RWPE2 (cell line): ENCODE measurements at regions not wholly inside any gene's neighbourhood (a gene's known extent, or its start where the extent isn't known, plus 50 kb on each side); places are given as distances from the start of the nearest gene placed in this dataset.

ENCODE experiments used
- ATAC-seq: fragments of 200-7000 bp; cut with Tn5 transposase; 3 replicates; pipeline ENCODE4 v1.9.1; 2021; ENCODE audit warnings: low read depth
- DNase-seq: peaks from one replicate; pipeline ENCODE4 v3.0.0-alpha.2; 2020; ENCODE audit warnings: low spot score
- H3K27ac ChIP-seq: fragments of 450-650 bp; 2 replicates; pipeline ENCODE4 v1.5.1; 2017; ENCODE audit warnings: mild to moderate bottlenecking; ENCODE audit not compliant: poor library complexity, severe bottlenecking
- H3K27me3 ChIP-seq: fragments of 250-450 bp; sonication (Bioruptor Pico); 2 replicates; pipeline ENCODE4 v1.5.1; 2021; ENCODE audit warnings: mild to moderate bottlenecking, moderate library complexity; ENCODE audit not compliant: insufficient read depth, poor library complexity, severe bottlenecking
- H3K36me3 ChIP-seq: fragments of 250-450 bp; sonication (Bioruptor Pico); 2 replicates; pipeline ENCODE4 v1.5.1; 2020; ENCODE audit warnings: low read depth, mild to moderate bottlenecking, moderate library complexity
- H3K4me1 ChIP-seq: fragments of 250-450 bp; sonication (Bioruptor Pico); 2 replicates; pipeline ENCODE4 v1.5.1; 2021; ENCODE audit warnings: mild to moderate bottlenecking, moderate library complexity; ENCODE audit not compliant: insufficient read depth, poor library complexity, severe bottlenecking
- H3K4me3 ChIP-seq: fragments of 250-450 bp; sonication (Bioruptor Pico); 2 replicates; pipeline ENCODE4 v1.5.1; 2021; ENCODE audit warnings: mild to moderate bottlenecking, moderate library complexity; ENCODE audit not compliant: severe bottlenecking
- H3K9me3 ChIP-seq: fragments of 250-450 bp; sonication (Bioruptor Pico); 2 replicates; pipeline ENCODE4 v1.5.1; 2021; ENCODE audit warnings: mild to moderate bottlenecking, moderate library complexity; ENCODE audit not compliant: severe bottlenecking
- CTCF ChIP-seq: fragments of 450-650 bp; IDR thresholded peaks from one replicate; pipeline ENCODE4 v1.5.1; 2017; ENCODE audit warnings: mild to moderate bottlenecking, moderate library complexity; ENCODE audit not compliant: poor library complexity, severe bottlenecking

GRCh38 chr3:41037651-41038334 lies 161.5 kb upstream of the CTNNB1 start:
- no peaks in the 10 kb centered on the region for H3K27me3 ChIP-seq

GRCh38 chr3:41040256-41040655 lies 159.0 kb upstream of the CTNNB1 start:
- no peaks in the 10 kb centered on the region for H3K4me1 ChIP-seq
- no peaks in the 10 kb centered on the region for H3K36me3 ChIP-seq
- H3K27me3 ChIP-seq: no peaks in the 10 kb centered on the region
- no peak overlapping the region for H3K4me3 ChIP-seq
- ATAC-seq (no peak), DNase-seq (no peak)
- no peaks in the 10 kb centered on the region for H3K9me3 ChIP-seq
- TF ChIP-seq CTCF: no peak
- H3K27ac ChIP-seq: no peak overlapping the region

More at GRCh38 chr3:41037651-41038334, 161.5 kb upstream of the CTNNB1 start:
- ATAC-seq: no peak
- Histone ChIP-seq H3K27ac (no peak overlapping the region), H3K4me1 (no peaks in the 10 kb centered on the region), H3K9me3 (no peaks in the 10 kb centered on the region), H3K4me3 (no peak overlapping the region), H3K36me3 (no peaks in the 10 kb centered on the region)
- no peak for TF ChIP-seq CTCF
- DNase-seq: no peak

GRCh38 chr3:41041462-41041861 lies 157.8 kb upstream of the CTNNB1 start:
- Histone ChIP-seq H3K9me3 (no peaks in the 10 kb centered on the region), H3K27ac (no peak overlapping the region), H3K27me3 (no peaks in the 10 kb centered on the region), H3K4me1 (no peaks in the 10 kb centered on the region), H3K4me3 (no peak overlapping the region), H3K36me3 (no peaks in the 10 kb centered on the region)
- DNase-seq (no peak), ATAC-seq (no peak)
- no peak for TF ChIP-seq CTCF

- ATAC-seq (no peak), DNase-seq (no peak)
- H3K36me3 ChIP-seq: no peaks in the 10 kb centered on the region
- TF ChIP-seq CTCF: no peak
- no peak overlapping the region for H3K27ac ChIP-seq
- H3K4me1 ChIP-seq: no peaks in the 10 kb centered on the region
- H3K4me3 ChIP-seq: no peak overlapping the region
- H3K9me3 ChIP-seq: no peaks in the 10 kb centered on the region
- no peaks in the 10 kb centered on the region for H3K27me3 ChIP-seq
Observed at GRCh38 chr3:41041899-41042298, 157.4 kb upstream of the CTNNB1 start.

GRCh38 chr3:41044523-41044922 lies 154.8 kb upstream of the CTNNB1 start:
- TF ChIP-seq CTCF: no peak
- Histone ChIP-seq H3K27ac (no peak overlapping the region), H3K27me3 (no peaks in the 10 kb centered on the region), H3K4me1 (no peaks in the 10 kb centered on the region), H3K36me3 (no peaks in the 10 kb centered on the region), H3K4me3 (no peak overlapping the region), H3K9me3 (peaks cover 2% of the 10 kb centered on the region)
- ATAC-seq (no peak), DNase-seq (no peak)
